ENCODE measurements at regions not wholly inside any gene's neighbourhood (a gene's known extent, or its start where the extent isn't known, plus 50 kb on each side); places are given as distances from the start of the nearest gene placed in this dataset.

DNA sequence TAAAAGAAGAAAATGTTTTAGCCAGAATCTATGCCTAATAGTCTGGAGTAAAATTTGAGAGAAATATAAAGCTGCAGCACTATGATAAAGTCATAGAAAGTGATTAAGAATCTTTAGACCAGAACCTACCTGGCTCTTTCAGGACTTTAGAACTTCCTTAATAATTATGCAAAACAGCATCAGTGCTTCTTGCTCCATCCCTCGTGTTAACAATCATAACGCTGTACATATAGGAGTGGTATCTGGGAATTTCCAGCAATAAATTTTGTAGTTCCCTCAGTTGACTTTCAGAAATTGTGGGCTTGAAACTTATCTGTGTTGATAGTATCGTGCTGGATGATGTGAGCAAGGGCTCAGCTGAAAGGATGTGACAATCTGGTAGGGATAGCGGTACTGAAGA lies 102.1 kb upstream of the RASGEF1B start:
- DNase-seq: no peak
- Mint-ChIP-seq H3K4me3 (ENCODE audit: unreplicated experiment) (no peak overlapping the region), H3K9me3 (ENCODE audit: unreplicated experiment) (no peaks in the 10 kb centered on the region), H3K27ac (ENCODE audit: unreplicated experiment) (no peak overlapping the region), H3K4me1 (ENCODE audit: low read depth, unreplicated experiment) (peaks cover 10% of the 10 kb centered on the region), H3K27me3 (ENCODE audit: insufficient read depth, unreplicated experiment) (no peaks in the 10 kb centered on the region), H3K36me3 (ENCODE audit: insufficient read depth, unreplicated experiment) (no peaks in the 10 kb centered on the region)
- CTCF ChIA-PET: no interaction called here
- POLR2A ChIA-PET: no interaction called here
- TF ChIP-seq, protein P1, sequence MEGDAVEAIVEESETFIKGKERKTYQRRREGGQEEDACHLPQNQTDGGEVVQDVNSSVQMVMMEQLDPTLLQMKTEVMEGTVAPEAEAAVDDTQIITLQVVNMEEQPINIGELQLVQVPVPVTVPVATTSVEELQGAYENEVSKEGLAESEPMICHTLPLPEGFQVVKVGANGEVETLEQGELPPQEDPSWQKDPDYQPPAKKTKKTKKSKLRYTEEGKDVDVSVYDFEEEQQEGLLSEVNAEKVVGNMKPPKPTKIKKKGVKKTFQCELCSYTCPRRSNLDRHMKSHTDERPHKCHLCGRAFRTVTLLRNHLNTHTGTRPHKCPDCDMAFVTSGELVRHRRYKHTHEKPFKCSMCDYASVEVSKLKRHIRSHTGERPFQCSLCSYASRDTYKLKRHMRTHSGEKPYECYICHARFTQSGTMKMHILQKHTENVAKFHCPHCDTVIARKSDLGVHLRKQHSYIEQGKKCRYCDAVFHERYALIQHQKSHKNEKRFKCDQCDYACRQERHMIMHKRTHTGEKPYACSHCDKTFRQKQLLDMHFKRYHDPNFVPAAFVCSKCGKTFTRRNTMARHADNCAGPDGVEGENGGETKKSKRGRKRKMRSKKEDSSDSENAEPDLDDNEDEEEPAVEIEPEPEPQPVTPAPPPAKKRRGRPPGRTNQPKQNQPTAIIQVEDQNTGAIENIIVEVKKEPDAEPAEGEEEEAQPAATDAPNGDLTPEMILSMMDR (IDR thresholded peaks at IDR 0.05; ENCODE audit: insufficient read depth in 1 of 2, low read depth in 1 of 2, low read length in 1 of 2, severe bottlenecking in 1 of 2, unreplicated experiment in 1 of 2): no peak
- BruUV-seq (replicated peaks): no TSS peak
- Histone ChIP-seq H3K4me1 (no peaks in the 10 kb centered on the region), H3K4me3 (ENCODE audit: low read depth, low read length) (no peak overlapping the region), H3K27me3 (replicated peaks; ENCODE audit: control insufficient read depth, insufficient read depth, low read length) (no peaks in the 10 kb centered on the region), H3K36me3 (ENCODE audit: control insufficient read depth, insufficient read depth, low read length) (no peaks in the 10 kb centered on the region), H3K9me3 (no peaks in the 10 kb centered on the region)
- intact Hi-C loops (cut with micrococcal nuclease; ENCODE audit: unreplicated experiment): no loop called here

- Histone ChIP-seq H3K4me3 (ENCODE audit: low read depth, low read length) (no peak overlapping the region), H3K36me3 (ENCODE audit: control insufficient read depth, insufficient read depth, low read length) (no peaks in the 10 kb centered on the region), H3K4me1 (no peaks in the 10 kb centered on the region), H3K9me3 (no peaks in the 10 kb centered on the region), H3K27me3 (replicated peaks; ENCODE audit: control insufficient read depth, insufficient read depth, low read length) (no peaks in the 10 kb centered on the region)
- ChIA-PET CTCF (no interaction called here), POLR2A (no interaction called here)
- Mint-ChIP-seq H3K27me3 (ENCODE audit: insufficient read depth, unreplicated experiment) (no peaks in the 10 kb centered on the region), H3K9me3 (ENCODE audit: unreplicated experiment) (no peaks in the 10 kb centered on the region), H3K36me3 (ENCODE audit: insufficient read depth, unreplicated experiment) (no peaks in the 10 kb centered on the region), H3K4me3 (ENCODE audit: unreplicated experiment) (no peak overlapping the region), H3K4me1 (ENCODE audit: low read depth, unreplicated experiment) (peaks cover 10% of the 10 kb centered on the region), H3K27ac (ENCODE audit: unreplicated experiment) (no peak overlapping the region)
- TF ChIP-seq, protein P1 (IDR thresholded peaks at IDR 0.05; ENCODE audit: insufficient read depth in 1 of 2, low read depth in 1 of 2, low read length in 1 of 2, severe bottlenecking in 1 of 2, unreplicated experiment in 1 of 2): no peak
- no TSS peak for BruUV-seq (replicated peaks)
- intact Hi-C loops (cut with micrococcal nuclease; ENCODE audit: unreplicated experiment): no loop called here
- DNase-seq: no peak
These were observed 100.7 kb upstream of the RASGEF1B start for GRCh38 chr4:81572402-81572801.

DNA sequence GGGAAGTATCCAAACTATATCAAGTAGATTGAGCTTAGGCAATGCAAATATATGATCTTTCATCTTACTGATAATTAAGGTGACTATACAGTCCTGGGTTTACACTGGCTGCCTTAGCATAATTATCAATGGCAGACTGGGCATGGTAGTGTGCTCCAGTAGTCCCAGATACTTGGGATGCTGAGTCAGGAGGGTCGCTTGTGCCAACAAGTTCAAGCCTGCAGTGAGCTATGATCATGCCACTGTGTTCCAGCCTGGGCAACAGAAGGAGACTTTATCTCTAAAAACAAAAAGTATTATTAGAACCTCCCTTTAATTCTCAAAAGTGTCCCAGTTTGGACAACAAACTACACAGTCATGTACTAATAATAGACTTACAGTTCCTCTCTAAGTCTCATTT lies 99.4 kb upstream of the RASGEF1B start:
- intact Hi-C loops (cut with micrococcal nuclease; ENCODE audit: unreplicated experiment): no loop called here
- no TSS peak for BruUV-seq (replicated peaks)
- ChIA-PET CTCF (no interaction called here), POLR2A (no interaction called here)
- no peak for DNase-seq
- no peaks in the 10 kb centered on the region for H3K9me3 Mint-ChIP-seq (ENCODE audit: unreplicated experiment)
- H3K4me3 ChIP-seq (ENCODE audit: low read depth, low read length): no peak overlapping the region
- no peaks in the 10 kb centered on the region for H3K4me1 ChIP-seq
- H3K27me3 Mint-ChIP-seq (ENCODE audit: insufficient read depth, unreplicated experiment): no peaks in the 10 kb centered on the region
- TF ChIP-seq, protein P1 (IDR thresholded peaks at IDR 0.05; ENCODE audit: insufficient read depth in 1 of 2, low read depth in 1 of 2, low read length in 1 of 2, severe bottlenecking in 1 of 2, unreplicated experiment in 1 of 2): no peak
- no peak overlapping the region for H3K27ac Mint-ChIP-seq (ENCODE audit: unreplicated experiment)
- no peaks in the 10 kb centered on the region for H3K27me3 ChIP-seq (replicated peaks; ENCODE audit: control insufficient read depth, insufficient read depth, low read length)
- peaks cover 10% of the 10 kb centered on the region for H3K4me1 Mint-ChIP-seq (ENCODE audit: low read depth, unreplicated experiment)
- H3K36me3 Mint-ChIP-seq (ENCODE audit: insufficient read depth, unreplicated experiment): no peaks in the 10 kb centered on the region
- no peaks in the 10 kb centered on the region for H3K9me3 ChIP-seq
- no peak overlapping the region for H3K4me3 Mint-ChIP-seq (ENCODE audit: unreplicated experiment)
- no peaks in the 10 kb centered on the region for H3K36me3 ChIP-seq (ENCODE audit: control insufficient read depth, insufficient read depth, low read length)

Data from Caco-2 (cell line).